ENCODE measurements at regions not wholly inside any gene's neighbourhood (a gene's known extent, or its start where the extent isn't known, plus 50 kb on each side); places are given as distances from the start of the nearest gene placed in this dataset.

DNA sequence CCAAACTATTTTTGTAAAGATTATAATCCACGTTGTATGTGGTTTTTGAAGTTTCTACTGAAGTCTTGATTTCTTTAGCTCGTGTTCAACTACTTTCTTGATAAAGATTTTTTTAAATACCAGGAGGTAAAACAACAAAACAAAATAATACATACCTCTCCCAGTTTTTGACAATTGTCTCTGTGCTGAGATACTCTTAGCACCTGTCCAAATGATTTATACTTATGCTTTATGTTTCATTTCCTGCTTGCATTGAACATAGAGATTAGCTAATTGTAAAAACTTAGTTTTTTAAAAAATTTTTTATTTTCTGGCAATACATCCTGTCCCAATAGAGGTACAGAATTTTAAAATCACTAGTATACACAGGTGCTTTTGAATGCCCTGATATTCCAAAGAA, 506.9 kb upstream of the ADGRB3 start:
- H3K36me3 ChIP-seq (ENCODE audit: control insufficient read depth in 2 of 2, extremely low read depth in 1 of 2, insufficient read depth in 2 of 2, low read length in 2 of 2) = no peaks in the 10 kb centered on the region
- no peaks in the 10 kb centered on the region for H4K20me1 ChIP-seq (replicated peaks; ENCODE audit: control insufficient read depth, extremely low read depth, insufficient read depth, low read length)
- H3K27ac ChIP-seq (ENCODE audit: insufficient read depth, low read depth, low read length) = no peak overlapping the region
- intact Hi-C loops (cut with micrococcal nuclease) = no loop called here
- CTCF ChIA-PET = no interaction called here
- FAIRE-seq (no peak), DNase-seq (ENCODE audit: low read depth, low spot score) (no peak)
- dilution Hi-C loops (cut with MboI; ENCODE audit: extremely low pct_ligation_motif_present, low sequenced_read_pairs) = no loop called here
- H3K4me3 ChIP-seq (replicated peaks in 1 of 3; ENCODE audit: insufficient read depth in 1 of 3, low read depth in 1 of 3, low read length in 3 of 3) = no peak overlapping the region
- POLR2A ChIA-PET = no interaction called here
- no peak for TF ChIP-seq GATA2 (IDR thresholded peaks at IDR 0.05; ENCODE audit: insufficient read depth, insufficient read length, low read depth, low read length)
- TF ChIP-seq CTCF (IDR thresholded peaks at IDR 0.05; ENCODE audit: extremely low read depth in 1 of 2, insufficient read depth in 1 of 2, low read depth in 1 of 2, low read length in 2 of 2) = no peak
- TF ChIP-seq EZH2 (IDR thresholded peaks at IDR 0.05; ENCODE audit: borderline replicate concordance, low read depth, low read length, severe bottlenecking) = no peak
- TF ChIP-seq JUN (IDR thresholded peaks at IDR 0.05; ENCODE audit: borderline replicate concordance, insufficient read depth, insufficient read length, low read depth) = no peak
- no peak for TF ChIP-seq MYC (IDR thresholded peaks at IDR 0.05; ENCODE audit: low read depth, low read length)
- TF ChIP-seq POLR2A (IDR thresholded peaks at IDR 0.05; ENCODE audit: low read depth, low read length) = no peak
- no peak for TF ChIP-seq MAX (IDR thresholded peaks at IDR 0.05; ENCODE audit: insufficient read depth, insufficient read length)
- no peak for TF ChIP-seq POLR2AphosphoS5 (IDR thresholded peaks at IDR 0.05; ENCODE audit: insufficient read depth, low read depth, low read length)
- no peak for TF ChIP-seq FOS (IDR thresholded peaks at IDR 0.05; ENCODE audit: borderline replicate concordance, insufficient read depth, low read length)
- no peaks in the 10 kb centered on the region for H3K9me1 ChIP-seq (replicated peaks; ENCODE audit: control insufficient read depth, extremely low read depth, insufficient read depth, low read length)
- no TSS peak for BruUV-seq (replicated peaks)
- no peaks in the 10 kb centered on the region for H3K4me1 ChIP-seq (ENCODE audit: control insufficient read depth, extremely low read depth, insufficient read depth, low read length)
- no peak overlapping the region for H3K4me2 ChIP-seq (ENCODE audit: insufficient read depth, low read length)
- H2AFZ ChIP-seq (ENCODE audit: low read depth, low read length) = no peak overlapping the region
- H3K27me3 ChIP-seq (ENCODE audit: control insufficient read depth in 2 of 2, insufficient read depth in 2 of 2, low read length in 2 of 2) = no peaks in the 10 kb centered on the region
- peaks cover 2% of the 10 kb centered on the region for H3K9me3 ChIP-seq (replicated peaks; ENCODE audit: control insufficient read depth, insufficient read depth, low read length)
- no peaks in the 10 kb centered on the region for H3K79me2 ChIP-seq (ENCODE audit: control insufficient read depth, insufficient read depth, low read length)
- no peak overlapping the region for H3K9ac ChIP-seq (replicated peaks; ENCODE audit: extremely low read depth, insufficient read depth, low read length)

All from endothelial cell of umbilical vein (primary cell).